ENCODE measurements at regions not wholly inside any gene's neighbourhood (a gene's known extent, or its start where the extent isn't known, plus 50 kb on each side); places are given as distances from the start of the nearest gene placed in this dataset.
"Not testable (repeated sequence)": the region's sequence is repeated elsewhere in the genome, so short reads cannot be mapped to it uniquely, and the experiment has no call there.

- no peak for ATAC-seq
Observed at GRCh38 chr2:83960371-83960770, 498.7 kb downstream of the SUCLG1 start.

- ATAC-seq: no peak
Observed at GRCh38 chr2:83959266-83959665, 499.8 kb downstream of the SUCLG1 start.

GRCh38 chr2:83956991-83957390 is 502.1 kb downstream of the SUCLG1 start:
- no peak for ATAC-seq

GRCh38 chr2:83953697-83954096 is 505.4 kb downstream of the SUCLG1 start:
- ATAC-seq: no peak

GRCh38 chr2:83951378-83951947 is 507.6 kb downstream of the SUCLG1 start:
- no peak for ATAC-seq

- ATAC-seq: no peak
Observed at GRCh38 chr2:83949361-83949760, 509.7 kb downstream of the SUCLG1 start.

- ATAC-seq: no peak
Observed at GRCh38 chr2:83944191-83944590, 514.9 kb downstream of the SUCLG1 start.

GRCh38 chr2:83943265-83943664 is 515.8 kb downstream of the SUCLG1 start:
- no peak for ATAC-seq

- ATAC-seq: no peak
Observed at GRCh38 chr2:83941886-83942285, 517.2 kb downstream of the SUCLG1 start.

- peak in 1 of 2 donors; percentile 17 for ATAC-seq
Observed at GRCh38 chr2:83933749-83934148, 525.3 kb downstream of the SUCLG1 start.

- no peak for ATAC-seq
Observed at GRCh38 chr2:83923531-83923930, 535.5 kb downstream of the SUCLG1 start.

GRCh38 chr2:83916559-83916958 is 542.5 kb downstream of the SUCLG1 start:
- no peak for ATAC-seq

GRCh38 chr2:83915381-83915780 is 543.7 kb downstream of the SUCLG1 start:
- ATAC-seq: no peak

- ATAC-seq: no peak
Observed at GRCh38 chr2:83908750-83909149, 550.3 kb downstream of the SUCLG1 start.

GRCh38 chr2:83901317-83901716 is 557.8 kb downstream of the SUCLG1 start:
- no peak for ATAC-seq

GRCh38 chr2:83900862-83901261 is 558.2 kb downstream of the SUCLG1 start:
- ATAC-seq: no peak

- no peak for ATAC-seq
Observed at GRCh38 chr2:83899271-83899670, 559.8 kb downstream of the SUCLG1 start.

GRCh38 chr2:83894976-83895375 is 564.1 kb downstream of the SUCLG1 start:
- ATAC-seq: no peak

GRCh38 chr2:83887757-83888156 is 571.3 kb downstream of the SUCLG1 start:
- ATAC-seq: no peak

- ATAC-seq: no peak
Observed at GRCh38 chr2:83879127-83879526, 580.0 kb downstream of the SUCLG1 start.

- ATAC-seq: not testable (repeated sequence)
Observed at GRCh38 chr2:83877261-83877660, 581.8 kb downstream of the SUCLG1 start.

- ATAC-seq: no peak
Observed at GRCh38 chr2:83874712-83875430, 584.2 kb downstream of the SUCLG1 start.

GRCh38 chr2:83874066-83874465 is 585.0 kb downstream of the SUCLG1 start:
- ATAC-seq: no peak

- no peak for ATAC-seq
Observed at GRCh38 chr2:83873110-83873509, 586.0 kb downstream of the SUCLG1 start.

- ATAC-seq: no peak
Observed at GRCh38 chr2:83866211-83866610, 592.9 kb downstream of the SUCLG1 start.

All from activated CD4-positive, CD25-positive, alpha-beta regulatory T cell treated with anti-CD3 and anti-CD28 coated beads, Interleukin-2, amount 50 U/mL, for 24 hours (primary cell).